Neural progenitor cell (in vitro differentiated cells): ENCODE measurements at regions not wholly inside any gene's neighbourhood (a gene's known extent, or its start where the extent isn't known, plus 50 kb on each side); places are given as distances from the start of the nearest gene placed in this dataset.
A peak's percentile ranks its signal among the peaks of the same experiment; 100 is the strongest.

Source experiments
- DNase-seq: peaks from one replicate; pipeline ENCODE4 v3.0.0-alpha.2; 2016; ENCODE audit warnings: low spot score
- H2AFZ ChIP-seq: fragments of 200-600 bp; sonication (generic); replicated peaks from 2 replicates; pipeline ENCODE4 v1.6.1; 2016; ENCODE audit warnings: antibody characterized with exemption
- H3F3A ChIP-seq: fragments of 200-600 bp; sonication (generic); 2 replicates; pipeline ENCODE4 v1.6.1; 2016; ENCODE audit warnings: antibody characterized with exemption, low read depth
- H3K27ac ChIP-seq: fragments of 200-600 bp; sonication (generic); 2 replicates; pipeline ENCODE4 v1.5.1; 2016; ENCODE audit warnings: mild to moderate bottlenecking
- H3K27me3 ChIP-seq: fragments of 200-600 bp; sonication (generic); 2 replicates; pipeline ENCODE4 v1.6.1; 2016; ENCODE audit warnings: mild to moderate bottlenecking, moderate library complexity
- H3K36me3 ChIP-seq: fragments of 200-600 bp; sonication (generic); 2 replicates; pipeline ENCODE4 v1.5.1; 2016
- H3K4me1 ChIP-seq: fragments of 200-600 bp; sonication (generic); 2 replicates; pipeline ENCODE4 v1.6.1; 2016; ENCODE audit warnings: mixed run types
- H3K4me2 ChIP-seq: fragments of 200-600 bp; sonication (generic); 2 replicates; pipeline ENCODE4 v1.6.1; 2016
- H3K4me3 ChIP-seq: fragments of 200-600 bp; sonication (generic); 2 replicates; pipeline ENCODE4 v1.5.1; 2016
- H3K79me2 ChIP-seq: fragments of 200-600 bp; sonication (generic); 2 replicates; pipeline ENCODE4 v1.6.1; 2016; ENCODE audit warnings: low read depth
- H3K9ac ChIP-seq: fragments of 200-600 bp; sonication (generic); 2 replicates; pipeline ENCODE4 v1.6.1; 2016
- H3K9me3 ChIP-seq: fragments of 200-600 bp; sonication (generic); 2 replicates; pipeline ENCODE4 v1.5.1; 2016; ENCODE audit warnings: low read depth
- H4K20me1 ChIP-seq: fragments of 200-600 bp; sonication (generic); 2 replicates; pipeline ENCODE4 v1.6.1; 2016; ENCODE audit warnings: low read depth
- H3K27ac Mint-ChIP-seq: 3 replicates; pipeline ENCODE4 v1.8.0; 2021; ENCODE audit warnings: mixed read lengths
- H3K27me3 Mint-ChIP-seq: 2 replicates; pipeline ENCODE4 v1.8.0; 2022; ENCODE audit warnings: low read depth, mild to moderate bottlenecking, inconsistent platforms, moderate library complexity, mixed read lengths; ENCODE audit not compliant: insufficient read depth
- H3K36me3 Mint-ChIP-seq: 3 replicates; pipeline ENCODE4 v1.8.0; 2021; ENCODE audit warnings: mixed read lengths
- H3K4me1 Mint-ChIP-seq: 3 replicates; pipeline ENCODE4 v1.8.0; 2021; ENCODE audit warnings: mixed read lengths
- H3K4me3 Mint-ChIP-seq: 3 replicates; pipeline ENCODE4 v1.8.0; 2021; ENCODE audit warnings: mild to moderate bottlenecking, moderate library complexity, mixed read lengths
- H3K9me3 Mint-ChIP-seq: 3 replicates; pipeline ENCODE4 v1.8.0; 2020; ENCODE audit warnings: mixed read lengths
- CTCF ChIP-seq: fragments of 200-600 bp; sonication (generic); IDR thresholded peaks from 2 replicates; pipeline ENCODE4 v1.5.1; 2017; ENCODE audit warnings: antibody characterized with exemption, mild to moderate bottlenecking
- EZH2 ChIP-seq: fragments of 200-600 bp; sonication (generic); IDR thresholded peaks from 2 replicates; pipeline ENCODE4 v1.6.1; 2017; ENCODE audit warnings: antibody characterized with exemption, mild to moderate bottlenecking, moderate library complexity
- EZH2phosphoT487 ChIP-seq: fragments of 200-600 bp; sonication (generic); IDR thresholded peaks from 2 replicates; pipeline ENCODE4 v1.6.1; 2017; ENCODE audit warnings: antibody characterized with exemption

GRCh38 chr14:42316693-42317092 is 710.0 kb downstream of the LRFN5 start:
- Histone ChIP-seq H2AFZ (no peak overlapping the region), H3K9me3 (peaks cover 9% of the 10 kb centered on the region), H3K27ac (no peak overlapping the region), H3K36me3 (peaks cover 2% of the 10 kb centered on the region), H3K4me3 (no peak overlapping the region), H3K4me1 (no peaks in the 10 kb centered on the region), H3K79me2 (no peaks in the 10 kb centered on the region), H4K20me1 (no peaks in the 10 kb centered on the region), H3K27me3 (no peaks in the 10 kb centered on the region), H3F3A (peaks cover 11% of the 10 kb centered on the region), H3K4me2 (no peak overlapping the region), H3K9ac (no peak overlapping the region)
- peaks cover 13% of the 10 kb centered on the region for H3K9me3 Mint-ChIP-seq
- no peaks in the 10 kb centered on the region for H3K36me3 Mint-ChIP-seq
- peaks cover 5% of the 10 kb centered on the region for H3K27me3 Mint-ChIP-seq
- H3K4me1 Mint-ChIP-seq, result peaks cover 23% of the 10 kb centered on the region
- DNase-seq, result no peak
- H3K4me3 Mint-ChIP-seq, result no peak overlapping the region
- peak overlapping the region; percentile 11 for H3K27ac Mint-ChIP-seq
- TF ChIP-seq EZH2 (no peak), CTCF (no peak), EZH2phosphoT487 (no peak)

GRCh38 chr14:42311876-42312275 is 705.2 kb downstream of the LRFN5 start:
- Mint-ChIP-seq H3K4me1 (peaks cover 22% of the 10 kb centered on the region), H3K27me3 (peaks cover 3% of the 10 kb centered on the region), H3K9me3 (peaks cover 43% of the 10 kb centered on the region), H3K4me3 (no peak overlapping the region), H3K27ac (no peak overlapping the region), H3K36me3 (no peaks in the 10 kb centered on the region)
- Histone ChIP-seq H3K36me3 (no peaks in the 10 kb centered on the region), H3K4me3 (no peak overlapping the region), H3K9ac (no peak overlapping the region), H3F3A (peaks cover 11% of the 10 kb centered on the region), H3K4me2 (no peak overlapping the region), H4K20me1 (no peaks in the 10 kb centered on the region), H3K27me3 (no peaks in the 10 kb centered on the region), H2AFZ (no peak overlapping the region), H3K27ac (no peak overlapping the region), H3K4me1 (no peaks in the 10 kb centered on the region), H3K79me2 (no peaks in the 10 kb centered on the region), H3K9me3 (no peaks in the 10 kb centered on the region)
- DNase-seq, result no peak
- TF ChIP-seq EZH2 (no peak), EZH2phosphoT487 (no peak), CTCF (no peak)

GRCh38 chr14:42307239-42307825 is 700.7 kb downstream of the LRFN5 start:
- no peak overlapping the region for H3K9ac ChIP-seq
- no peaks in the 10 kb centered on the region for H3K27me3 Mint-ChIP-seq
- no peaks in the 10 kb centered on the region for H3K4me1 Mint-ChIP-seq
- H2AFZ ChIP-seq, result no peak overlapping the region
- H3K36me3 ChIP-seq, result no peaks in the 10 kb centered on the region
- no peaks in the 10 kb centered on the region for H3K79me2 ChIP-seq
- no peaks in the 10 kb centered on the region for H3K4me1 ChIP-seq
- no peak overlapping the region for H3K27ac ChIP-seq
- no peak overlapping the region for H3K27ac Mint-ChIP-seq
- TF ChIP-seq EZH2, result no peak
- TF ChIP-seq CTCF, result no peak
- TF ChIP-seq EZH2phosphoT487, result no peak
- peaks cover 46% of the 10 kb centered on the region for H3K9me3 Mint-ChIP-seq
- H3K36me3 Mint-ChIP-seq, result no peaks in the 10 kb centered on the region
- no peak overlapping the region for H3K4me2 ChIP-seq
- no peak overlapping the region for H3K4me3 ChIP-seq
- no peak overlapping the region for H3K4me3 Mint-ChIP-seq
- DNase-seq, result no peak
- H4K20me1 ChIP-seq, result no peaks in the 10 kb centered on the region
- H3K9me3 ChIP-seq, result no peaks in the 10 kb centered on the region
- H3K27me3 ChIP-seq, result no peaks in the 10 kb centered on the region
- H3F3A ChIP-seq, result no peaks in the 10 kb centered on the region
